Stimulated activated naive CD4-positive, alpha-beta T cell treated with Interleukin-2 at 50 U/mL for 16 hours (primary cell): ENCODE measurements at regions not wholly inside any gene's neighbourhood (a gene's known extent, or its start where the extent isn't known, plus 50 kb on each side); places are given as distances from the start of the nearest gene placed in this dataset.

Experiments used
- DNase-seq: peaks from one replicate; lab custom pipeline; 2025; lab: John Stamatoyannopoulos, UW

- DNase-seq: no peak
Measured at GRCh38 chr2:60603533-60604190, 50.2 kb upstream of the BCL11A start.

- no peak for DNase-seq
Measured at GRCh38 chr2:60604486-60605064, 51.1 kb upstream of the BCL11A start.

DNA sequence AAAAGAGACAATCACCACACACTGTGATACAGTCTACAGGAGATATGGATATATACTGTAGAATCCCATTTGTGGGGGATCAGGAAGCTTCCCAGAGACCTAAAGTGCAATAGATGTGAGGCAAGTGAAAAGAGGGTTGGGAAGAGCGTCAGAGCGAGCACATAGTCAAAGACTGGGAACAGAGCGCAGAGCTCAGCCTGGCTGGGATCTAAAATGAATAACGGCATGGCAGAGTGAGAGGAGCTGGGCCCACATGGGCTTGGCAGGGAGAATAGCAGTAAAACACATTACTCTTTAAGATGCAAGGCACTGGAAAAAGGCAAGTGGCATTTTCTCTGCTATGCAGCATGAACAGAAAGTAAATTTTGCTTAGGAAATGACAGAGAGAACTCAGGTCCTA, 52.4 kb upstream of the BCL11A start:
- no peak for DNase-seq

GRCh38 chr2:60608679-60609078, 55.2 kb upstream of the BCL11A start:
- no peak for DNase-seq

DNA sequence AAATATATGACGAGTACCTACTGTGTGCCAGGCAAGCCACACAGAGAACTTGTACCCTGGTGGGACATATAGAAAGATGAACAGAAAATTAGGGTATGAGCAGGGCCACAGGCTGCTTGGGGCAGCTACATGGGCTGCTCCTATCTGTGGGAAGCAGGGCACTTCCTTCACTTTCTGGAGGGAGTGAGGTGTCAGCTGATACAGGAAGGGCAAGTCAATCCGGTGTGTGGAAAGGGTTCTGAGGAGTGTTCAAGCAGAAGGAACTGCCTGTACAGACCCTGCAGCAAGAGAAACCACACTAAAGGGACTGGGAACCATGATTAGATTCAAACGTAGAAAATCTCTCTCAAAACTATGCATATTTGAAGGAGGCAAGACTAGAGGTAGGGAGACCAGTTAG, 58.6 kb upstream of the BCL11A start:
- no peak for DNase-seq

DNA sequence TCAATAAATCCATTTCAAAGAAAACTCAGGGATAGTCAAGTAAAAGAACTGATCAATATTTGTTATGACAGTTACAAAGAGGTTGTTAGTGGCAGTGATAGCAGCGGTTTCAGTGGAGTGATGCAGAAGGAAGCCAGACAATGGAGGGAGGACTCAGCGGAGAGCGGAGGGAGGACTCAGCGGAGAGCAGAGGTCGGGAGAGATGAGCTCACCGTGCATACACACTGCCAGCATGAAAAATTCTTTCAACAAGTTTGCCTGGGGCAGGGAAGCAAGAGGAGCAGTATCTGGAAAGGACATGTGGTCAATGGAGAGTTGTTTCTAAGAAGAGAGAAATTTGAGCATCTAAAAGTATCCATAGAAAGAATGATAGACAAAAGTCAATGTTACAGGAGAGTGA, 60.9 kb upstream of the BCL11A start:
- DNase-seq: no peak

DNA sequence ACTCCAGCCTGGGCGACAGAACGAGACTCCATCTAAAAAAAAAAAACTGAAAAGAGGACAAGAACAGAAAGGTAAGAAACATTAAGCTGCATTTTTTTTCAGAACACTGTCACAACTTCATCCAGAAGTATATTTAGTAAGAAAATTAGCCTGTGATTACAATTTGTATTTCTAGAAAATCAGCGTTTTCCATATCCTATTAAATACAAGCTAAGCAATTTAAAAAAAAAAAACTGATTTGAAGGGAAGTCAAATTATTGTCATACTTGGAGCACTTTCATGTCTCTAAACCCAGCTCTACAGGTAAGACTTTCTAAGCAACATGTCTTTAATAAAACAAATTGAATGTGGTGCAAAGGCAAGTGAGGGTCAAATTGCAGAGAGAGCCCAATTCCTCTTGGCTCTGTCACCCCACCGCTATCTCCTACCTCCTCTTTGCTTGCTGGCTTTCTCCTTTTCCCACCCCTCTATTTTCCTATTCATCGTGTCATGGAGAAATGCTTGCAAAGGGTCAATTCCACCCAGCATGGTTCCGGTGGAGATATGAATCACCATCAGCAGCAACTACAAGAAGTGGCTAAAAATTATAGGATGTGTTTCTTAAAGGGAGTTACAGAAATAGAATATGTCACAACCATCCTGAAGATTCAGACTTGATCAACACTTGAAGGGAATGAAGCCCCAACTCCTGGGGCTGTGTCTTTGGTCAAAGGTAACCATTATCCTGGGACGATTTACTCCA, 68.4 kb upstream of the BCL11A start:
- no peak for DNase-seq

GRCh38 chr2:60623040-60623439, 69.6 kb upstream of the BCL11A start:
- DNase-seq: no peak

DNA sequence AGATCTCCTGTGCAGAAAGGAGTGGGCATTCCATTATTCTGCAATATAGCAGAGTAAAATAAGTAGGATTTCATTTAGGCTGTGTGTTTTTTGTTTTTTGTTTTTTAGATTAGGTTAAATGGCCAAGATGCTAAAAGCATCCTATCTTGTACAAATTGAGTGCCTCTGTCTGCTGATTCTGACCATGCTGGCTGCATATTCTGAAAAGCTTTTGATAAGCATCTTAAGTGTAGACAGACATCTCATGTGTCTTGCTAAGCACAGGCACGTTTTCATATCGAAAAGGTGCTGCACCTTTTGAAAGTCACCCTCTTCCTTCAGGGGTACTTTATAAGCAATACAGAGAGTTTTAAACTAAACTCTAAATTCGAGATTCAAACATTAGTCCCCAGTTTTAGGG, 74.0 kb upstream of the BCL11A start:
- no peak for DNase-seq

- no peak for DNase-seq
Measured at GRCh38 chr2:60628026-60628425, 74.6 kb upstream of the BCL11A start.

GRCh38 chr2:60628615-60629304, 75.3 kb upstream of the BCL11A start:
- no peak for DNase-seq

DNA sequence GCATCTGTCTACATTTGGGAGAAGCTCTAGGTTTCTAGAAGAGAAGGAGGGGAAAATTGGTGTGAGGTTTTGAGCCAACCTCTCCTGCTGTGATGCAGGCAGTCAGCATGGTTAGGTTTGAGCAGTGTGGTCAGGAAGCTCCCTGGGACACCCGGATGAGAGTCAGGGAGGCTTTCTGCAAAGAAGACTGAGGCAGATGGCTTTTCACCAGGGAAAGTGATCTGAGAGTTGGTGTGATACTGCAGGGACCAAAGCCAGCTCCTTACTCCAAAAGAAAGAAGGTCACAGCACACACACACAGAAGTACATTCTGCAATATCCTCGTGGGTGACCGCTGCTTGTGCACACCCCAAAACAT, 75.8 kb upstream of the BCL11A start:
- no peak for DNase-seq

DNA sequence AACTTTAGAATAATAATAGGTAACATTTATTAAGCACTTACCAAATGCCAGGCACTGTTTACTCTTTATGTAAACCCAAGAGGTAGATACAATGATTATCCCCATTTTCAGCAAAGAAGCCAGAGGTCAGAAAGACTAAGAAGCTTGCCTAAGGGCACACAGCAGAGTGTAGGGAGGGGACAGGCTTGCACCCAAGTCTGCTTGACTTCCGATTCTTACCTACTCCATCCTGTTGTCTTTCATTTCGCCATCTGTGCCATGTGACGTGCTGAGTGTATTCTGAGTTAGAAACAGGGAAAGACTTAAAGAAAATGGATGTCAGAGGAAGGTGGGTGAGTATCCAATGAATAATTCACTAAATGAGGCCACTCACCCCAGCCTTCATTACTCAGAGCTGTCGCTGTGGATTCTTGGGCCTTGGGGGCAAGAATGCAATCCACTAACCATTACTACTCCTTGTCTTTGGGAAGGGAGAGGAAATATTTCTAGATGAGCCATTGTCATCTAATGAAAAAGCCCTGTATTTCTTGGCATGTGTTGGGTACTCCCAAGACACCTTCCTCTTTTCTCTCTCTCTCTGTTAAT, 76.4 kb upstream of the BCL11A start:
- DNase-seq: no peak

- no peak for DNase-seq
Measured at GRCh38 chr2:60633615-60634014, 80.2 kb upstream of the BCL11A start.

GRCh38 chr2:60634438-60634837, 81.0 kb upstream of the BCL11A start:
- DNase-seq: no peak

DNA sequence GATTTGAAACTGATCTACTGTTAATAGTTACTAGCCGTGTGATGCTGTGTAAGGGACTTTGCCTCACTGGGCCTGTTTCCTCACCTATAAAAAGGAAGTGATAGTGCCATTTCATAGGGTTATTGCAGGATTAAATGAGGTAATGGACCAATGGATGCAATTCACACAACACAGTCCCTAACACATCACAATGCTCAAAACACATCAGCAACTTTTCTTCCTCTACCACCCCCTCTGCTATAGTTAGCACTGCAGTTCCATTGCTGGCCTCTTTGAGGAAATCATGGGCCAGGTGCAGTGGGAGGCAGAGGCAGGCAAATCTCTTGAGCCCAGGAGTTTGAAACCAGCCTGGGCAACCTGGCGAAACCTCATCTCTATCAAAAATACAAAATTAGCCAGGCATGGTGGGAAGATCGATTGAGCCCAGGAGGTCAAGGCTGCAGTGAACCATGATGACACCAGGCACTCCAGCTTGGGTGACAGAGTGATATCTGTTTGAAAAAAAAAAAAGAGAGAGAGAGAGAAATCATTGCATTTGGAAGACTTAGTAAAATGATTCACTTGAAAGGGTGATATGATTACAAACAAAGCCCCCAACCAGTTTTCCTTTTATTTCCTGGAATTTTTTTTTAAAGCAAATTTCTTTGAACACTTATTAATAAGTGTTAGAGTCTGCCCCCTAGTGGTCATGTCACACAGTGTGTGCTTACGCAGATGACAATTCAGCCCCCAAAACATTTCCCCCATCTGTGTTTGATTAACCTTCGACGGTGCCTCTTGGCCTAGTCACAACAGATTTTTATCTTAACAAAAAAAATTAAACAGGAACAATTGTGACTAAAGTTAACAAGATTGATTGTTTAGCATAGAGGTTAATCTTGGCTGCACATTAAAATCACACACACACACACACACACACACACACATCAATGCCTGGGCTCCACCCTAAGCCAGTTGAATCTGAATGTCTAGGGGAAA, 88.6 kb upstream of the BCL11A start:
- no peak for DNase-seq

DNA sequence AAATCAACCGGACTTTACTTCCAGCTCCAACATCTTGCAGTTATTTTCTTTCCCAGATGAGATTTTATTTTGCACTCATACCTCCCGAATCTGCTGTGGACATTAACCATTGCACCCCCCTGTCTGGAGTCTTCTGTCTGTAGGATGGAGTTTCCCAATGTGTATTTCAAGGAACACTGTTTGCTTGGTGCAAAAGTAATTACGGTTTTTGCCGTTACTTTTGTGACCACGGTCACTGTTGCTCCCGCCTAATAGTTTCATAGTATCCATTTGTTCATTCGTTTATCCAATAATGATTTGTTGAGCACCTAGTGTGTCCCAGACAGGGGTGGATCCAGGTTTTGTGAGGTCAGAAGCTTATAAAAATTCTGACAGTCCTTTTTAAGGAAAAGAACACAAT, 90.3 kb upstream of the BCL11A start:
- DNase-seq: no peak

DNA sequence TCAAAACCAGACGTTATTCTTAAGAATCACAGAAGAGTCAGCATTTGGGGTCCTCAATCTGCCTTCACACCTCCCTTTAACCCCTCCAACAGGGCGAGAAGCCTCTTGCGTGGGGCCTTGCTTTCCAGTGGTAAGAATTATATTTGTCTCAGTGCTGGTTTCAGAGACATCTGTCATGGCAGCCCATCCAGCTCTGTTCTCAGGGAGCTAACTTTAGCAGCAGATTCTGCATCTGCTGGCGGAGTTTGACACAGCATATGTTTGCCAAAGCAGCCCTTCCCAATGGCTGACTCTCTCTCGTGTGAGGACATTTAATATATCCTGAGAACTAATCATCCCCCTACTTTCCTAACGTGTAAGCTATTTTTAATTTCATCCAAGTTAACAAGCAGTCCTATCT, 91.5 kb upstream of the BCL11A start:
- no peak for DNase-seq

GRCh38 chr2:60648191-60648590, 94.7 kb upstream of the BCL11A start:
- DNase-seq: no peak

- DNase-seq: no peak
Measured at GRCh38 chr2:60649721-60650120, 96.3 kb upstream of the BCL11A start.

GRCh38 chr2:60652832-60653340, 99.4 kb upstream of the BCL11A start:
- DNase-seq: no peak
